Right lobe of liver (tissue), 4 donors: ENCODE measurements at regions not wholly inside any gene's neighbourhood (a gene's known extent, or its start where the extent isn't known, plus 50 kb on each side); places are given as distances from the start of the nearest gene placed in this dataset.

Source experiments
- CTCF ChIP-seq, 4 donors: fragments of 200-600 bp in 3 of 4; fragments of 450-650 bp in 1 of 4; IDR thresholded peaks; one replicate each; pipeline versions ENCODE4 v1.5.1 to v1.8.0; 2016 to 2022; ENCODE audit warnings: antibody characterized with exemption in 4 of 4, mild to moderate bottlenecking in 2 of 4
- POLR2A ChIP-seq: fragments of 450-650 bp; IDR thresholded peaks from one replicate; pipeline ENCODE4 v1.6.1; 2017; ENCODE audit warnings: antibody characterized with exemption, mild to moderate bottlenecking
- donor health status: DM: no; HTN: no; CAD: no.
- donor health status: DM: no; HTN: no; CAD: no.
- donor health status: DM: no; HTN: yes; CAD: no.

- no peak for TF ChIP-seq CTCF (IDR thresholded peaks at IDR 0.05)
- no peak for TF ChIP-seq POLR2A
These were observed 668.8 kb upstream of the TENM4 start for GRCh38 chr11:80109652-80110051.
